ENCODE measurements at regions not wholly inside any gene's neighbourhood (a gene's known extent, or its start where the extent isn't known, plus 50 kb on each side); places are given as distances from the start of the nearest gene placed in this dataset.

- Mint-ChIP-seq H3K27ac (peak overlapping the region in 1 of 6 donors; percentile 51), H3K27me3 (no peaks in the 10 kb centered on the region), H3K4me3 (no peak overlapping the region), H3K36me3 (no peaks in the 10 kb centered on the region), H3K4me1 (peaks cover 47 to 61% (median 56%) of the 10 kb centered on the region in 3 donors), H3K9me3 (no peaks in the 10 kb centered on the region)
- DNase-seq = no peak
- no peak for ATAC-seq (ENCODE audit: low read depth in 2 of 2)
These were observed 56.7 kb upstream of the CLINT1 start for GRCh38 chr5:157915638-157916037.

- Mint-ChIP-seq H3K27ac (no peak overlapping the region), H3K4me1 (peaks cover 41 to 51% (median 43%) of the 10 kb centered on the region in 3 donors), H3K9me3 (no peaks in the 10 kb centered on the region), H3K36me3 (no peaks in the 10 kb centered on the region), H3K27me3 (no peaks in the 10 kb centered on the region), H3K4me3 (no peak overlapping the region)
- DNase-seq (no peak), ATAC-seq (ENCODE audit: low read depth in 2 of 2) (no peak)
These were observed 55.3 kb upstream of the CLINT1 start for GRCh38 chr5:157914151-157914788.

GRCh38 chr5:157913575-157913974 lies 54.6 kb upstream of the CLINT1 start:
- no peak for DNase-seq
- Mint-ChIP-seq H3K36me3 (no peaks in the 10 kb centered on the region), H3K27me3 (no peaks in the 10 kb centered on the region)

GRCh38 chr5:157912621-157913325 lies 53.8 kb upstream of the CLINT1 start:
- no peaks in the 10 kb centered on the region for H3K27me3 Mint-ChIP-seq
- H3K36me3 Mint-ChIP-seq = no peaks in the 10 kb centered on the region
- ATAC-seq (ENCODE audit: low read depth in 2 of 2) = peak; percentile 99
- no peaks in the 10 kb centered on the region for H3K9me3 Mint-ChIP-seq
- peak overlapping the region in 5 of 6 donors; percentile 21 to 88 (median 63) for H3K27ac Mint-ChIP-seq
- H3K4me1 Mint-ChIP-seq = peaks cover 26 to 36% (median 28%) of the 10 kb centered on the region in 3 donors
- peak overlapping the region in 6 of 8 donors; percentile 12 to 69 (median 53) for H3K4me3 Mint-ChIP-seq
- DNase-seq = peak; percentile 38

More at GRCh38 chr5:157913575-157913974, 54.6 kb upstream of the CLINT1 start:
- peaks cover 34 to 44% (median 36%) of the 10 kb centered on the region in 3 donors for H3K4me1 Mint-ChIP-seq
- H3K27ac Mint-ChIP-seq = no peak overlapping the region
- H3K4me3 Mint-ChIP-seq = no peak overlapping the region
- ATAC-seq (ENCODE audit: low read depth in 2 of 2) = no peak
- no peaks in the 10 kb centered on the region for H3K9me3 Mint-ChIP-seq

- no peaks in the 10 kb centered on the region for H3K36me3 Mint-ChIP-seq
- H3K9me3 Mint-ChIP-seq = no peaks in the 10 kb centered on the region
- peak overlapping the region in 3 of 8 donors; percentile 52 to 69 (median 56) for H3K4me3 Mint-ChIP-seq
- DNase-seq (no peak), ATAC-seq (ENCODE audit: low read depth in 2 of 2) (no peak)
- H3K4me1 Mint-ChIP-seq = peaks cover 21 to 32% (median 23%) of the 10 kb centered on the region in 3 donors
- peak overlapping the region in 2 of 6 donors; percentile 68 to 93 for H3K27ac Mint-ChIP-seq
- H3K27me3 Mint-ChIP-seq = no peaks in the 10 kb centered on the region
These were observed 52.6 kb upstream of the CLINT1 start for GRCh38 chr5:157911568-157911967.
